ENCODE measurements at regions not wholly inside any gene's neighbourhood (a gene's known extent, or its start where the extent isn't known, plus 50 kb on each side); places are given as distances from the start of the nearest gene placed in this dataset.
"Not testable (repeated sequence)": the region's sequence is repeated elsewhere in the genome, so short reads cannot be mapped to it uniquely, and the experiment has no call there.

DNA sequence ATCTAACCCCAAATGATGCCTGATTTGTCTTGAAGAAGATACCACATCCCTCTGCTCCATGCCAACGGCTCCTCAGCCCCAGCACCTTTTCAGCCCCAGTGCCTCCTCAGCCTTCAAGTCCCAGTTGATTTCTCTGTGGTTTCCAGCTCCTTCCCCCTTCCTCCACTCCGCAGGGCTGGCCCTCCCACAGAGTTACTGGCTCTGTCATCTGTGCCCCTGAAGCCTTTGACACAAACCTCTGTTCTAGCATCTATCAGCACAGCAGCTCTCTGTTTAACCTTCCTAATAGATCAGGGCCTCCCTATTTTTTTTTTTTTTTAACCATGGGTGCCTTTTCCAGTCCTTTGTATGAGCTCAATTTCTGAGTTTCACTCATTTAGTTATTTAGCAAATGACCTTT is 201.3 kb upstream of the CXCR4 start:
- no peak for DNase-seq

DNA sequence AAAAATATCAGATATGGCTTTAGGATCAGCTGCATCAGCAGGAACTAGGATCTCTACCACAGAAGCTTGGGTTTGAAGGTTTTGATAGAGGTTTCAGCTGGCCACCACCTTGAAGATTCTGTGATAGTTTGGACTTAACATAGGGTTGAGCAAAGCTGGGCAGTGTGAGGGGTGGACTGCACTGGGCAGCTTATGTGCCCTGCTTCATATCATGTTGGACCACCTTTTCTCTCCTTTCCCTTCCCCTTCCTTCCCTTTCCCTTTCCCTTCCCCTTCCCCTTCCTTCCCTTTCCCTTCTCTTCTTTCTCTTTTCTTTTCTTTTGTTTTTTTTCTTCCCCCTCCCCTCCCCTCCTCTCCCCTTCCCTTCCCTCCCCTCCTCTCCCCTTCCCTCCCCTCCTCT is 196.3 kb upstream of the CXCR4 start:
- no peak for DNase-seq

DNA sequence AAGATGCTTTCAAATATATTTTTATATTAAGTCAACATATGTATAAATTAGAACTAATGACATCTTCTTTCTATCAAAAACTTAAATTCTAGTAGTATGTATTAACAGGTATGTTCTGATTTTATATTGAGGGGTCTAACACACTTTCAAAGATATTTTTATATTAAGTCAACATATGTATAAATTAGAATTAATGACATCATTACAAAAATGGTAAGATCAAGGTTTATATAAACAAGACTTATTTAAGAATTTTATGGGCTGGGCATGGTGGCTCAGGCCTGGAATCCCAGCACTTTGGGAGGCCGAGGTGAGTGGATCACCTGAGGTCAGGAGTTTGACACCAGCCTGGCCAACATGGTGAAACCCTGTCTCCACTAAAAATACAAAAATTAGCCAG is 194.6 kb upstream of the CXCR4 start:
- not testable (repeated sequence) for DNase-seq

DNA sequence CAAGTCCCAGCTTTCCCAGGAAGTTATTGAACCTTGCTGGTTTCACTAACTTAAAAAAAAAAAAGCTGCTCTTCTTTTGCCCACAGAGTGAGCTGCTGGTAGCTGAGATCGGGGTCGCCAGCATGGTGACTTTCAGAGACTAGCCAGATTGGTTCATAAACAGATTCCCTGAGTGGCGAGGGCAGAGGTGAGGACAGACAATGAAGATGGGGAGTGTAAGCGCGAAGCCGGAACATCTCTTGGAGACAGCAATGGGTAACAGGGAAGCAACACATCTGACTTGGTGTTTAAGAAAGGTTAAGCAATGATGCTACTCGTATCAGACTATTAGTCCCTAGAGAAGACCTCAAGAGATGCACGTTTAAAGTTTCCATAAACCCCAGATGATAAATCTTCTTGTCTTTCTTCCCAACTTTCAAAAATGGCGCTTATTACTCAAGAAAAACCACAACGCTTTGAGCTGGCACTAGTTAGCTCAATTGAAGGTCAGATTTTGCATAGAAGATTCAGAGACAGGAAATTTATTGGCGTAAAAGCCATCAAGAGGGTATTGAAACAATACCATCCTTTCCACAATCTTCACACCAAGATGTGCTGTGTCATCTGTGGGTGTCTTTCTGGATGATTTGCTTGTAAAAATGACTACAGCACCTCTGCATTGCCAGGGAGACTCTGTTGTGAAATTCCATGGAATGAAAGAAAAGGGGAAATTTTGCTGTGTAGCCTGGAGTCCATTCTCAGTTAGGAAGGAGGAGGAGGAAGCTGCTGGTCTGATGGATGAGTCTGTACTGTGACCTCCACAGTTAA is 193.1 kb upstream of the CXCR4 start:
- no peak for DNase-seq

DNA sequence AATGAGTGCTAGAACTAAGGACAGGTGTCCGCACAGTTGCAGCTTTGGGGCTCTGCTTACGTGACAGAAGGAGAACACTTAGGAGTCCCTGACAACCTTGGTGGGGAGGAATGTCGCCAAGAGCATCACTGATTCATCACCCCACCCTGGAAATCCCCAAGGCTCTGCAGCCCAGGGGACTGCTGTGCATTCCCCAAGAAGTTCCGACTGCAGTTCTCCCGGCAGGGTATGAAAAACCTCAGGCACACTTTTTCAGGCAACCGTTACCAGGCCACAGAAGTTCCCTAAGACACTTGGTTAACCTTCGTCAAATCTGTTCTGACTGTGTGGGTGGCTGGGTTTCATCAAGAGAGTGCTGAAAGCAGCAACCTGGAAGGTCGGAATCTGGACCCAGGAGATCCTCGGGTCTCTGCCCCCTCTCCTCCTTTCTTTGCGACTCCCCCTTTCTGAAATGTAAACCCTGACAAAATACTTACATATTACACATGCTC is 192.1 kb upstream of the CXCR4 start:
- no peak for DNase-seq

- no peak for DNase-seq
These were observed 190.7 kb upstream of the CXCR4 start for GRCh38 chr2:136308611-136309010.

- no peak for DNase-seq
These were observed 188.9 kb upstream of the CXCR4 start for GRCh38 chr2:136306836-136307235.

- peak; percentile 58 for DNase-seq
These were observed 187.7 kb upstream of the CXCR4 start for GRCh38 chr2:136305517-136306192.

DNA sequence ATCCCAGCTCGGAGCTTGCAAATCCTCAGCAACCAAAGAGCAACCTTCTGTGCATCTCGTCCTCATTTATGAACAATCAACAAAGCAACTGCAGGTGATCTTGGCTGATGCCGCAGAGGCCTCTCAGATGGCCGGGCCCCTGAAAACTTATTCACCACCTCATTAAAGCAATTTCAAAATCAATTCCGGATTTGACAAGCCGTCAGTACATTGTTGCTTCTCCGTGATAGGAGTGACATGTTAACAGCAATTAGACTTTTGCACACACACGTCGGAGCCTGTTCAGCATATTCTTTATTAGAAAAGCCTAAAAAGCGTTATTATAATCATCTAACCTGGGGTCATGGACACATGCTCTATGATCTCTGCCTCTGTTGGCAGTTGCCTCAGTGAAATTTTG is 183.1 kb upstream of the CXCR4 start:
- no peak for DNase-seq

GRCh38 chr2:136298631-136299030 is 180.7 kb upstream of the CXCR4 start:
- no peak for DNase-seq

DNA sequence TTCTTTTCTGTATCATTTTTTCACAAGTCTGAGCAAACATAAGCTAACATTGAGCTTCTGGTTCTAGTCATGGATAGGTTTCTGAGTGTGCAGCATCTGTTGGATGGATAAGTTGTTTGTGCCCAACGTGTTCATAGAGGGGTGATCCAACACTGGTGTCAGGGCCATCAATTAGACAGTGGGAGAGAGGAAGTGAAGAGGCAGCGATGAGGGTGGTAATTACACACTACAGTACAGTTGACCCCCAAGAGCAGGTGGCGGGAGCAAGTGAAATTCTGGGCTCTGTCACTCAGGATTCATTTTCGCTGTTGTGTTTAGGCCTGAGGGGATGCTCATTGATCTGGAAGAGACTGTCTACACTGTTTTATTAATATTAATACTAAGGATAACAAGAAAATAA is 180.0 kb upstream of the CXCR4 start:
- DNase-seq, result no peak

GRCh38 chr2:136297312-136297711 is 179.4 kb upstream of the CXCR4 start:
- DNase-seq, result no peak

DNA sequence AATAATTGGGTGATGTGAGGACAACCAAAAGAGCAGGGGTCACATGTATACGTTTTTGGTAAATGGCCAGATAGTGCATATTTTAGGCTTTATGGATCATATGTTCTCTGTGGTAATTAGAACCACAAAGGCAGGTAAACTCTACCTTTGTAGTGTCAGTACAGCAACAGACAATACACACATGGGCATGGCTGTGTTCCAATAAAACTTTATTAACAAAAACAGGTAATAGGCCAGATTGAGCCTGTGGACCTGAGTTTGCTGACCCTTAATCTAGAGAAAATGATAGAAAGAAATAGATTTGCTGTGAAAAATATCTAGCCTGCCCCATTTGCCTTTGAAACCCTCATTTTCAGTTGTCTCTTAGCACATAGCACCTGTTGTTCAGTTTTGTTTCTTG is 177.2 kb upstream of the CXCR4 start:
- no peak for DNase-seq

- DNase-seq, result no peak
These were observed 173.9 kb upstream of the CXCR4 start for GRCh38 chr2:136291871-136292270.

DNA sequence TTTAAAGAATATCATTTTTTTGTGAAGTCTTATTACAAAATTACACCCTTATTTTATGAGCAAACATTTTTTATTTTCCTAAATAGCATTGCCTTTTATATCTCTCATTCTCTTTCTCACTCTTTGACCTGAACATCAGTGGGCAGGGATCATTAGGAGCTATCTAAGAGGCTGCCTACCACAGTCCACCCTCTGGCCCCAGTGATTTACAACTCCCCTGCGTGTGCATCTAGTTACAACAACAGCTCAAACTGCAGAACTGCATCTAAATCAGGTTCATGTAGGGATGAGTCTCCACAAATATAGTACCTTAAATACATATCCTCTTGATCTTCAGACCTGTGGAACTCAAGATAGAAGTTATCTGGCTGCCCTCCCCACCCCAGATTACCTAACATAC is 172.4 kb upstream of the CXCR4 start:
- no peak for DNase-seq

GRCh38 chr2:136288249-136288648 is 170.3 kb upstream of the CXCR4 start:
- no peak for DNase-seq

GRCh38 chr2:136286423-136286822 is 168.5 kb upstream of the CXCR4 start:
- DNase-seq, result no peak

DNA sequence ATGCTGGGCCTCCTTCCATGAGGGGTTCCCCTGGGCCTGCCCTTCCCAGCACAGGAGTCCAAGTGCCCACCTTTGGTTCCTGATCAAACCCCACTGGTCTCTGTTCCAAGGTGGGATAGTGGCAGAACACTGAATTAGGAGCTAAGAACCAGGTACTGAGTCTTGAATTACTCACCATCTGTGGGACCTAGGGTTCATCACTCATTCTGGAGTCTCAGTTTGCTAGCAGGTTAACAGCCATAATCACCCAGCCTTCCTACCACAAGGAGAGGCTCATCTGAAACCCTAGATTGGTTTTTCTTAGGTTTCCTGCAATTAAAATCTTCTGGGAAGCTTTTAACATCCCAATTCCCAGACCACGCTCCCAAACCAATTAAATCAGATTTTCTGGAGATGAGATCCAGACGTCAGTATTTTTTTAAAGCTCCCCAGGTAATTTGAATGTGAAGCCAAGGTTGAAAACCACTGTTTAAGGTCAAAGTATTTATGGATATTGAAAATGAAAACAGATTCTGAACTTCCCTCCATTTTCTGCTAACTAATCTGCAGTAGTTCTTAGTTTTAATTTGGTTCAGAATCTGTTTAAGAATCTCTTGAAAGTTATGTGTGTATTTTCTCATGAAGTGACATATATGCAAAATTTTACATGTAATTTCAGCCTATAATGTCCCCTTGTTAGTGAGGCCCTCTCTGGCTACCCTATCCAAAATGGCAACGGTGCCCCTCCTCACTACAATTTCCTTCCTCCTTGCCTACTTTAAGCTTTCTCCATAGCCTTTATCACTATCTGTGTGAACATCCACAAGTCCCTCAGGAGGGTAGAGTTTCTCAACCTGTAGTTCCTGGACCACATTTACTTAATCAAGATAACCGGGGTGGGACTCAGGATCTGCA is 166.5 kb upstream of the CXCR4 start:
- DNase-seq, result no peak

DNA sequence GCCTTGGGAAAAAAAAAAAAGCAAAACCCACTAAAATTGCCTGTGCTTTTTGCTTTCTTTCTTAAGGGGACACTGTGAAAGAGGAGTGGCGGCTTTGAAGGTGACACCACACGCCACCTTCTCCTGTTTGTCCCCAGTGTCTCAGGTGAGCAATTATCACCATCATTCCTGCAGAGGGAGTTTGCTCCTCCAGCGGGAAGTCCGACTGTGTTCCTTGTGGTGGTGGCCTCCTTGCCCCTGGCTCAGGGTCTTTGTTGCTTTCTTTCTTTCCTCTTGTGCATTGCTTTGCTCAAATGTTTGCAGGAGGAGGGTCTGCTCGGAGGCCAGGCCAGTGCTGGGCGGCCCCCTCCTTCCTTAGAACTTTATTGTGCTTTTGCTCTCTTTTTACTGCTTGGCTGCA is 164.3 kb upstream of the CXCR4 start:
- no peak for DNase-seq

DNA sequence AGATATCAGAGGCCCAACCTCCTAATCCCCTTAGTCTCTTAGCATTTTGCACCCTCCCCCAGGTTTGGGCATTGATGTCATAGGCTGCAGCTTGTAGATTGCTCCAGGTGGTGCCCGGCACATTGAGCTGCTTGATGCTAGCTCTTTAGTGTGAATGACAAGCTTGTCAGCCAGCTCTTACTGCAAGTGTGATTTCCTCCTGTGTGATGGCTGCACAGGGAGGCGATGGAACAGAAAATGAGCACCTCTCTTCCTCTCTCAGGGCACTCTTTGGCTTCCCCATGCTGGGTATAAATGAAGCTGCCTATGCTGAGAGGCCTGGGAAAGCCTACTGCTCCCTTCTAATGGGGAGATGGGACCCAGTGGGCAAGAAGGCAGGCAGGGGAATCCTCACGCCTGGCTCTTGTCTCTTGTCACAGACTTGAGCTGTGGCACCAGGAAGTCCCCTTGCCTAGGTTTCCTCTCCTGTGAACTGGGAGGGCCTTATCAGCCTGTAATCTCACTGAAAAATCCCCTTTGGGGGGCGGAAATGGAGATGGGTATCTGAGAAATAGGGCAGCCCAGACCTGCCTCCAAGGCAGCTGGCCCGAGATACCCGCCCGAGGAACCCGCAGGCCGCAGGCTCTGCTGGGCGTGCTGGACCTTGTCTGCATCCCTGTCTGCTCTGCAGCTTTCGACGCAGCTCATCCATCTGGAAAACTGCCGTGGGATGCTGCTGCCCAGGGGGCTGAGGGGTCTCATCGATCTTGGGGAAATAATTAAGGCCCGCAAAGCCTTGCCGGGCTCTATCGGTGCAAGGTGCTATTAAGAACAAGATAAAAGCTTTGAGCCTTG is 163.5 kb upstream of the CXCR4 start:
- DNase-seq, result peak; percentile 85

DNA sequence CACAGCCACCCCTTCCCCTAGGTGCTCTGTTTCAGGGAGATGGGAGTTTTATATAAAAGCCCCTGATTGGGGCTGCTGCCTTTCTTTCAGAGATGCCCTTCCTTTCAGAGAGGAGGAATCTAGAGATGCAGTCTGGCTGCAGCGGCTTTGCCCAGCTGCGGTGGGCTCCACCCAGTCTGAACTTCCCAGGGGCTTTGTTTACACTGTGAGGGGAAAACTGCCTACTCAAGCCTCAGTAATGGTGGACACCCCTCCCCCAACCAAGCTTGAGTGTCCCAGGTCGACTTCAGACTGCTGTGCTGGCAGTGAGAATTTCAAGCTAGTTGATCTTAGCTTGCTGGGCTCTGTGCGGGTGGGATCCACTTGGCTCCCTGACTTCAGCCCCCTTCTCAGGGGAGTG is 148.4 kb upstream of the CXCR4 start:
- not testable (repeated sequence) for DNase-seq

- no peak for DNase-seq
These were observed 141.6 kb upstream of the CXCR4 start for GRCh38 chr2:136259551-136259950.

GRCh38 chr2:136257893-136258292 is 139.9 kb upstream of the CXCR4 start:
- DNase-seq, result no peak
